Ovary (tissue), 3 donors: ENCODE measurements at regions not wholly inside any gene's neighbourhood (a gene's known extent, or its start where the extent isn't known, plus 50 kb on each side); places are given as distances from the start of the nearest gene placed in this dataset.

Source experiments
- CTCF ChIP-seq, 3 donors: fragments of 450-650 bp in 2 of 3; fragments of 200-600 bp in 1 of 3; IDR thresholded peaks; one replicate each; pipeline versions ENCODE4 v1.5.1 to v1.8.0; 2016 to 2022; ENCODE audit warnings: antibody characterized with exemption in 3 of 3, mild to moderate bottlenecking in 1 of 3
- POLR2A ChIP-seq: fragments of 450-650 bp; IDR thresholded peaks from one replicate; pipeline ENCODE4 v1.6.1; 2017; ENCODE audit warnings: antibody characterized with exemption, mild to moderate bottlenecking, moderate library complexity
- donor health status: DM: no; HTN: no; CAD: no.

- no peak for TF ChIP-seq POLR2A
- TF ChIP-seq CTCF (IDR thresholded peaks at IDR 0.05), result no peak
Measured at GRCh38 chr10:42111076-42111475, 527.3 kb downstream of the ZNF33B start.
